NOMO-1 treated with dmso at 0.1 percent for 144 hours (cell line): ENCODE measurements at regions not wholly inside any gene's neighbourhood (a gene's known extent, or its start where the extent isn't known, plus 50 kb on each side); places are given as distances from the start of the nearest gene placed in this dataset.
A peak's percentile ranks its signal among the peaks of the same experiment; 100 is the strongest.
"Not testable (repeated sequence)": the region's sequence is repeated elsewhere in the genome, so short reads cannot be mapped to it uniquely, and the experiment has no call there.

ENCODE experiments used
- DNase-seq: peaks from one replicate; lab custom pipeline; 2025; ENCODE audit not compliant: unreplicated experiment; lab: John Stamatoyannopoulos, UW

DNA sequence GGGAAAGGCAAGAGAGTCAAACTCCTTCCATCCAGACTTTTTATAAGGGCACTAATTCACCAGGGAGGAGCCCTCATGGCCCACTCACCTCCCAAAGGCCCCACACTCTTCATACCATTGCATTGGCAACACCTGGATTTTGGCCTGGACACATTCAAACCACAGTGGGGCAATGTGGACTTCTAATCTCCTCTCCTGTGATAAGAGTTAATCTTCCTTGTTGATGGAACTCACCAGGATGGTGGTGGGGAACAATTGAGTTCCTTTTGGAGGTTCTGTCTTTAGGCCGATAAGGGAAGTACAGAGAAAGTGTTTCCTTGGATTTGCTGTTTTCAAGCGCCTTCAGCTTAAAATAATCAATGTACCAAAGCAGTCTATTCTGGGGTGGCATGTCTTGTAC lies 268.7 kb downstream of the CD83 start:
- DNase-seq, result no peak

DNA sequence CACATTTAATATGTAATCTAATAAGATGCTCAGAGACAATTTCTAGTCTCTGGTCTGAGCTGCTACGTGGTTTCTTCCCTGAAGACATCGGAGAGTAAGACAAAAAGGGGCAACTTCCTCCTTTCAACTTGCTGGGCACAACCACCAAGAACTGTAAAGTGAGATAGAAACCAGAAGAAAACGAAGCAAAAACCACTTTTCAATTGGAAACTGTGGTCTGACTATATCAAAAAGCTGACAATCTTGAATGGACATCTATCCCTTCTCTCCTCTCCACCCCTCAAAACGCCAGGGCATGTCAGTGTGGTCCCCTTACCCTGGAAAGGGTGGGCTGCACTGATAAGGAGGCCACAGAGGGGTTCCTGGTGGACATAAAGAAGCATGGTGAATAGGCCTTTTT lies 269.1 kb downstream of the CD83 start:
- peak; percentile 31 for DNase-seq

DNA sequence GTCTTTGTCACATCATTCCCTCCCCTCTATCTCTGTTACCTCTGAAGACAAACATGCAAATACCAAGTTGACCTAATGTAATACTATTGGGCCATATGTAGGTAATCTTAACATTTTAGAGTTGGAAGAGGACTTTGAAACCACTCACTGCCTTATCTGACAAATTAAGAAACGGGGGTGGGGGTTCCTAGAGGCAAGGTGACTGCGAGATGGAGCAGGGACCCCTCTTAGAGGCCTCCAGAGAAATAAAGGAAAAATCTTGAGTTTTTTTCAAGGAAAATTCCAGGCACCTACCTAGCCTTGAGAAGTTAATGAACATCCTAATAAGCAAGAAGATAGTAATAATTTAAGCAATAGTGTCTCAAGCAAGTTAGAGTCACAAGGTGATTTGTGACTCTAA lies 270.8 kb downstream of the CD83 start:
- no peak for DNase-seq

DNA sequence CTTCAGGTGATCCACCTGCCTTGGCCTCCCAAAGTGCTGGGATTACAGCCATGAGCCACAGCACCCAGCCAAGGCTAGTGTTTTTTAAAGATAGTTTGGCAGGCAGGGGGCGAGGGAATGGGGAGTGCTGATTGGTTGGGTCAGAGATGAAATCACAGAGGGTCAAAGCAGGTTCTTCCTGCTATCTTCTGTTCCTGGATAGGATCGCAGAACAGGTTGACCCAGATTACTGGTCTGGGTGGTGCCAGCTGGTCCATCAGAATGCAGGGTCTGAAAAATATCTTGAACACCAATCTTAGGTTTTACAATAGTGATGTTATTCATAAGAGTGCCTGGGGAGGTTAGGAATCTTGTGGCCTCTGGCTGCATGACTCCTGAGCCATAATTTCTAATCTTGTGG lies 272.2 kb downstream of the CD83 start:
- DNase-seq, result not testable (repeated sequence)

DNA sequence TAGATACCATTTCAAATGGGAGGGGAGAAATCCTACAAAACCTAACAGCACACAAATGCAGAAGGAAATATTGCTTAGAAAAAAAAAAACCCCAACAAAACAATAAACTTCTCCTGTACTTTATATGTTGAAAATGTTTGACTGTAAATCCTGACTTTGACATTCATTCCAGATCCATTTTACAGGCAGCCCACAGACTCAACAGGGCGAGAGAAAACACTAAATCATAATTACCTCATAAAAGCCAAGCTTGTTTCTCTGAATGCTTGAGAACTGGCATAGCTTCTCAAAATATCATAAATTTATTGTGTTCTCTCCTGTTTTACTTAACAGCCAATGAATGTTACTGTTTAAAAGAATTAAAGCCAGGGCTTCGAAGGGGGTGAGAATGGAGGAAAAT lies 273.2 kb downstream of the CD83 start:
- DNase-seq, result no peak

DNA sequence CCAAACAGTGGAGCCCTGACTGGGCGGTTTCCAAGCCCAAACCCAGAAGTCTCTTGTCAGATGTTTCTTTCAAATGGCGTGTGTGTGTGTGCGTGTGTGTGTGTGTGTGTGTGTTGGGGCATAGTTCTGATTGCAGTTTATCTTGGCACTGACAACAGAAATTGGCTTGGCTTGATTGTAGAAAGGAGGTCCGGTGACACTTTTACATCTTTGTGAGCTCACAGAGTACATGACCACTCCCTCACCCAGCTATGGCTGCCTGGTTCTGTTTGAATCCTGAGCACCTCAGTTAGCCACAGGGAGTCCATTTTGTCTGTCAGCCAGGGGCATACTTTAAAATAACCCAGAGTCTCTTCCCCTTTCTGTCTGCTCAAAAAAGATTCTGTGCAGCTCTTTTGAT lies 276.3 kb downstream of the CD83 start:
- DNase-seq, result no peak

DNA sequence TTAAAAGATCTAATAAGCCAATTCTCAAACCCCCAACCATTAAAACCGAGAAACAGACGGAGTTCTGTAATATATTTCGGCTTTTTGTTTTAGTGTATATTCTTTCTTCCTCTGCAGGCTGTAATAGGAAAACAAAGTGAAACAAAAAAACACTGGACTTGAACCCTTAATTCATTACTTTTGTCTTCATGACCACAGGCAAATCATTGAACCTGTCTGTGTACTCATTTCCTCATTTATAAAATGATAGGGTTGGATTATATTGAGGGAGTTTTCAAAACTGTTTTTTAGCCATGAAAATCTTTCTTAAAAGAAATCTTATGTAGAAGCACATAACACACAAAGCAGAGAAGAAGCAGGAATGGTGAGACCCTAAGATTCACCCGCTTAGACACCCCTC lies 278.8 kb downstream of the CD83 start:
- no peak for DNase-seq

DNA sequence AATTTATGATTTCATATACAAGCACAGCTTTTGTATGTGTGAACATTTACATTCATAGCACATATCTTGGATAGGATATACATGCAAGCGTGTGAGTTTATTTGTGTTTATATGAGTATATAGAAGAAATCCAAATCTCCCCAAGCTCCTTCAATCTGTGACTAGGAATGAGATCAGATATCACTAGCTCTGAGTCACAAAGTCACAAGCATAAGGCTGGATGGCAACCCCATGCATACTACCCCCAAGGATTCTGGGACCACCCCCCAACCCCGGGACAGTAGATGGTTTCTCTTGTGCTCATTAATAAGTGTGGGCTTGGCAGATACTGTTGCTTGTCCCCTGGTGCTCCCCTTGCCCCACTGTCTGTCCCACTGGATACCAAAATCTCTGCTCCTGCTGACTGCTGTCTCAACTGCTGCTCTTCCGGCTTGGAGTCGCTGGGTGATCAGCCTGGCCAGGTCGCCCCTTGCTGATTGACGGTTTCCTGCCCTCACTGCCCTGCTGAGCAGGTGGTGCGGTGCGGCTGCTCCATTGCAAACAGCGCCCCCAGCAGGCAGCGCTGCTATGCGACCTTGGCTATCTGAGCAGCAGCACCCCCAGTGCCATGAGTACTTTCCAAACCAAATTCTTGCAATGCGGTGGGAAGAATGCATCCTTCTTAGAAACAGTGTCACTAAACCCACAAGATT lies 279.4 kb downstream of the CD83 start:
- DNase-seq, result no peak

DNA sequence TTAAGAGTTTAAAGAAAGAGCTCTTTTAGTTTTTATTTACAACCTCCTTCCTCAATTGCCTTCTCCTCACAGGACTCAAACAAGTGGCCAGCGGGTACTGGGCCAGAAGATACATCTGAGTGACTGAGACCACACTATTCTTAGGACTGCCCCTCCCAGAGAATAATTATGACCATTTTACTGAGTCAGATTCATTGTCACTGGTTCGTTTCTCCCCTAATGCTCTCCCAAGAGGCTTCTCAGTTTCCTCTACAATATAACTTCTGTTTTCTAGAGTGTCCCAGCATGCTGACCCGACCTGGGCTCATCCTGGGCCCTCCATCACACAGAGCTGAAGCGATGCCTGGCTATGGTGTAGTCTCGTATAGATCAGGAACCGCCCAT lies 279.9 kb downstream of the CD83 start:
- DNase-seq, result no peak

DNA sequence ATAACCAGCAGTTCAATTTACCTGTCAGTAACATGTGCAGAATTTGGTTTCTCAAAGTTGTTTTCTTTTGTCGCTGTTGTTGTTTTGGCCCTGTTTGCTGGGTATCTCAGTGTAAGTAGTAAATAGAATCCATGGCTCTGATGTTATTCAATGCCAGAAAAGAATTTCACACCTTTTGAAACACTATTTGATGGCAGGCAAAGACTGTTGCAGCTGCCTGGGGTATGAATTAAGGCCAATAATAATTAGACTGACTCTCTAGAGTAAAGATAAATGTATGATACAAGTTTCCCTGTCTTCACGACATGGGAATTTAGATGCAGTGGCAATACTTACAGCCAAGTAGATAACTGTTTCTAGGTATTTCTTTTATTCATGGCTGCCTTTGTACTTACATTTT lies 281.4 kb downstream of the CD83 start:
- no peak for DNase-seq

DNA sequence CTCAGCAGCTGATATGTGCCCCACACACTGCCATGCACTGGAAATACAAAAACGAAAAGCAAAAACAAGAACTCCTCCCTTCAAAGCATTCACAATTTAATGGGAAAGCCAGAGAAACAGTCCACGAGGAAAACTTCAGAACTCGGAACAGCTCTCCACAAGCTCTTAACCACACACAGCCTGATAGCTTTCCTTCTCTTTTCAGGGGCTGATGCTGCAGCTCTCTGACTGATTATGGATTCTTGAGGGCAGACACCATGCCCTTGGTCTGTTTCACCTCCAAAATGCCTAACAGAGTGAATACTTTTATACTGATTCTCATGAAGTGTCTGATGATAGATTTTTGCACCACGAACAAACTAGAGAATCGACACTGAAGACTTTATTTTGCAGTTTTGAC lies 282.1 kb downstream of the CD83 start:
- no peak for DNase-seq

DNA sequence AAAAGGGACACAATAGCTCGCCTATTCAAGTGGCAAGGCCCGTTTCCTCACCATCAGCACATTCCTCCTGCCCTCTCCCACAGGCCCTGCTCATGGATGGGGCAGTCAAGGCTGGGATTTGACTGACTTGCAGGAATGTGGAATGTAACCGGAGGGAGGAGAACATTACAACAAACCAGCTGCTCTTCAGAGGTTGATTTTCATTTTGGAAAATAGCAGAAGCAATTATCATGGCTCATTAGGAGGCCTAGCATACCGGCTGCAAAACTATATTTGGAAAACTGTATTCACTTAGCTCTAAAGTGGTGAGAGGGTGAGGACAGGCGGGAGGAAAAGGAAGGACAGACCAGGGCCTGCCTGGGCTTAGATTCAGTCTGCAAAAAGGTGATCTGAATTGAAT lies 283.7 kb downstream of the CD83 start:
- DNase-seq, result no peak

DNA sequence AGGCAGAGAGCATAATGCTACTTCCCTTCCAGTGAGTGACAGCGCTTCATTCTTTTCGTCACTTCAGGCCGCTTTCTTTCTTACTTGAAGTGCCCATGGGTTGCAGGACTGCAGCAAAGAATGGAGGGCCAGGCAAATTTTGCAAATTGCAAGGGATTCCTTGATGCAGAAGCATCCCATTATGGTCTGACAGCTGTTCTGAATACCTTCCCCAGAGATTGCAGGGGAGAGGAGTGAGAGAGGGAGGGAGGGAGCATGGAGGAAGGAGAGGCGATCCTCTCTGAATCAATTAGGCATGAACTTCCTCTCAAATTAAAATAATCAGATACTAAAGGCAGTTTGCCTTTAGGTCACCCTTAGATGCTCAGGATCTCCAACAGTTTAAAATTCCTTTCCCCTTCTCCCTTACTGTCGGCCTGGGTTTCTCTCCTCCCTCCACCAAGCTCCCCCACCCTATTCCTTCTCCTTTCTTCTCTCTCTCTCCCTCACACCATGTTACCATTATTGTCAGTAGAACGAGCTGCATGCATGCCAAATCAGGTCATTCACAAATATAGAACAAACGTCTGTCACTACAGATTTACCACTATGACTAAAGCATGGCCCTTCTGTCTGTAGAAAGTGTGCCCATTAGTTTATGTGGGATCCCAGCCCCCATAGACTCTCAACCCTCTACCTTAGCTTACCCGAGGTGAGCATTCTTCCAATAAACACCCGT lies 289.2 kb downstream of the CD83 start:
- no peak for DNase-seq

DNA sequence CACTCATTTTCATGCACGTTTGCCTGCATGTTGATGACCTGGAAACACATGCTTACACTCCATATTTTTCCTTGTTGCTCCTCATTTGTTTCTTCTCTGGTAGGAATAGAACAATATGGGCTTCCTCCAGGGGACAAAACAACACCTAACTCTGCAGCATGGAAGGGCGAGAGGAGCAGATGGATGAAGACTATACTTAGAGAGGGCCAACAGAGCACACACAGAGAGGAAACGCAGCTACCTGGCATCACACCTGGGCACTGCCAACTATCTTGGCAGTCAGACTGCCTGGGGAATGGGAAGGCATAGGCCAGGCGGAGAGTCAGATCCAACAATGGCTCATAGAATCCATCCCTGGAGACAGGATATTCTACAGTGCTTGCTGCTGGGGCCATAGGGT lies 290.9 kb downstream of the CD83 start:
- no peak for DNase-seq

DNA sequence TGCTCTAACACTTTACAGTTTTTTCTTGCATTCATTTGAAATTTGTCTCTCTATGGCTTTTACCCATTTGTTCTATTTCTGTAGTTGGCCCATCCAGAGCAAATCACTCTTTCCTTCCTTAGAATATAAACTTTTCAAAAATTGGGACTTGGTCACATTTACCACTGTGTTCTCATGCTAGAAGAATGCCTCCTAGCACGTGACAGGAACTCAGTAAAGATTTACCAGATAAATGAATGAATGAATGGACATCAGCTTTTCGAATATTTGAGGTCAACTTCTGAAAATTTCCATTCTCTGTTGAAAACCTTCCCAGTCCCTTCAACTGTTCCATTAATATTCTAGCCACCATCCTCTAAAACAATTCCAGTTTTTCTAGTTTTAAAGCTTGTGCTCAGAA lies 294.5 kb downstream of the CD83 start:
- DNase-seq, result no peak

DNA sequence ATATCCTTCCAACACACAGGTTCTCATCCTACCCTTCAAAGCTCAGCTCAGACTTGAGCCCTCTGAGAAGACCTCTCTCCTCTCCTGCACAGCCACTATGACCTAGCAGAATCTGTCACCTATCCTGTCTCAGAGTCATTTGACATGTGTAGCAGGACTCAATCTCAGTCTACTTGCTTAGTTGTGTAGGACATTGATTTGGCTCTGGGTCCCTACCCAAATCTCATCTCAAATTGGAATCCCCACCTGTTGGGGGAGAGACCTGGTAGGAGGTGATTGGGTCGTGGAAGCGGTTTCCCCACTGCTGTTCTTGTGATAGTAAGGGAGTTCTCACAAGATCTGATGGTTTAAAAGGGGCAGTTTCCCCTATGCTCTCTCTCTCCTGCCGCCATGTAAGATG lies 297.9 kb downstream of the CD83 start:
- DNase-seq, result no peak

DNA sequence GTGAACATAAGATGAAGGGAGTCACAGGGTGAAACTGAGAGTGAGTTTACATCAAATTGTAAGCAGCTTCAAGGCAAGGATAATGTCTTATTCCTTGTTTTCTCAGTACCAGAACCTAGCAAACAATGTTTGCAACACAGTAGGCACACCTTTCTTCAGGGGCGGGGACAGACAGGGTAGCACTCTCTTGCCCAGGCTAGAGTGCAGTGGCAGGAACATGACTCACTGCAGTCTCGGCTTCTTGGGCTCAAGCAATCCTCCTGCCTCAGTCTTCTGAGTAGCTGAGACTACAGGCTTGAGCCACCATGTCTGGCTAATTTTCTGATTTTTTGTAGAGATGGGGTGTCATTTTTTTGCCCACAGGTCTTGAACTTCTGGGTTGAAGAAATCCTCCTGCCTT lies 299.8 kb downstream of the CD83 start:
- DNase-seq, result no peak

DNA sequence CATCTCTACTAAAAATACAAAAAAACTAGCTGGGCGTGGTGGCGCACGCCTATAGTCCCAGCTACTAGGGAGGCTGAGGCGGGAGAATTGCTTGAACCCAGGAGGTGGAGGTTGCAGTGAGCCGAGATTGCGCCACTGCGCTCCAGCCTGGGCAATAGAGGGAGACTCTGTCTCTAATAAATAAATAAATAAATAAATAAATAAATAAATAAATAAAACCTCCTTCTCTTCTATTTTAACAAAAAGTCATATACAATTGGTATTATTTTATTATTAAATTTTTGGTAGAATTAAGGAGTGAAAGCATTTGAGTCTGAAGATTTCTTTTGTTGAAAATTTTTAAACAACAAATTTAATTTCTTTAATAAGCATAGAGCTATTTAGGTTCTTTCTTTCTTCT lies 301.7 kb downstream of the CD83 start:
- DNase-seq, result not testable (repeated sequence)

DNA sequence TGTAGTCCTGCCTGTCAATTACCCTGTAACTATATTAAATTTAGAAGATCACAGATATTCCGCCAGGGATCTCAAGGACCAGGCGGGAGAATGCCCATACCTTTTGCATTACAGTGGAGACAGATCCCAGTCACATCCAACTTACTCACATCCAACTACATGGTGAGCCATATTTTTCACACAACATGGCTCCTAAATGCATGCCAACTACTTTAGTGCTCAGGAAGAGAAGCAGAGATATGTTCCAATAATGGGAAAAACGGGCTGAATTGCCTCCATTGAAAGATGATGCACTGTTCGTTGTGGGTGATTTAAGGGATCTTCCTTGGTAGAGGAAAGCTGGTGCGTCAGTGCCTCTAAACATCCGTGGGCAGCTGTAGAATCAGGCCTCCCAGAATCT lies 304.5 kb downstream of the CD83 start:
- DNase-seq, result no peak

DNA sequence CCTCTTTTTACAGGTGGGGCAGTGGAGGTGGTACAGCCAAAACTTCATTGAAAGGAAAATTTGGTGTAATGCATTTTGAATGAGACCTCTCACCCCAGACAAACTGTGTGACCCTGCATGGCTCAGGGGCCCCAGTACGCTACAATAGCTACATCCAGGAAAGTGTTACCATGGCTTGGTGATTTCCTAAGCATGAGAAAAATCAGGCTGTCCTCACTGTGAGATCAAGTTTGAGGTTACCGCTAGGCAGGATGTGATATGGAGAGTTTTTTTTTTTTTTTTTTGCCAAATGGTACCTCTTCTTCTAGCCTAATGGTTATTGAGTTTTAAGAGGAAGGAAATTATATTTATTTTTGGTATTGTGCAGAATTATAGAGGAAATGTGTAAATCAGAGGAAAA lies 305.3 kb downstream of the CD83 start:
- no peak for DNase-seq

DNA sequence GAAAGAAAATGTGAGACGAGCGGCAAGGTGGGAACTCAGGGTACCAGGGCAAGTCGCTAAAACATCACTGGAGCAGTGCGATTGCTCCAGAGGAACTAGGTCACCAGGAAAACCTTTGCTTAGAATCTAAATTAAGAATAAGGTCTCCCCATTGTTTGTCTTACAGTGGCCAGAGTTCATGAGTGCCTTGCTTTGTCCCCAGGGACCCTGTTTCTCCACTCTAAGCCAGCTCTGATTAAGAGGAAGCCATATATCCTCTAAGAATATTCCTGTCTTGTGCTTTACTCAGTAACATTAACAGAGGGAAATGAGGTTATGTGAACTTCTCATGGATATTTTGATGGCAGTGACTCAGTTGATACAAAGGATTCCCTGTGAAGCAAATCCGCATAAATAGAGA lies 305.8 kb downstream of the CD83 start:
- no peak for DNase-seq

DNA sequence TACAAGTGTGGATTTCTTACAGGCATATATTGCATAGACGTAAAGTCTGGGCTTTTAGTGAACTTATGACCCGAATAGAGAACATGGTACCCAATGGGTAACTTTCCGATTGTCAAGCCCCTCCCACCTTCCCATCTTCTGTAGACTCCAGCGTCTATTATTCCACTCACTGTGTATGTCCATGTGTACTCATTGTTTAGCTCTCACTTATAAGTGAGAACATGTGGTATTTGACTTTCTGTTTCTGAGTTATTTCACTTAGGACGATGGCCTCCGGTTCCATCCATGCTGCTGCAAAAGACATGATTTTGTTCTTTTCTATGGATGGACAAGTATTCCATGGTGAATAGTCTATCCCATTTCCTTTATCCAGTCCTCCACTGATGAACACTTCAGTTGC lies 306.4 kb downstream of the CD83 start:
- no peak for DNase-seq

DNA sequence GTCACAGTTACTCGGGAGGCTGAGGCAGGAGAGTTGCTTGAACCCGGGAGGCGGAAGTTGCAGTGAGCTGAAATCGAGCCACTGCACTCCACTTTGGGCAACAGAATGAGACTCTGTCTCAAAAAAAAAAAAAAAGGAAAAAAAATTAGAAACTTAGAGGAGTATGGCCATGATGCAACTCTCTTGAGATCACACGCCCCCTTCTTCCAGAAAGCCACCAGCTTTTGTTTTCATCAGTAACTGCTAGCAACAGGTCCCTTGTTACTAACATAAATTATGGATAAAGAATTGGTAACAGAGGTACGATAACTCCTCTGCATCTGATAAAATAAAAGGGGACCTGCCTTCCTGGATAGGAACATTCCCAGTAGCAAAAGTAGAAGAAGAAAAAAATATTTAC lies 308.2 kb downstream of the CD83 start:
- no peak for DNase-seq
